DND-41 (cell line): ENCODE measurements at regions not wholly inside any gene's neighbourhood (a gene's known extent, or its start where the extent isn't known, plus 50 kb on each side); places are given as distances from the start of the nearest gene placed in this dataset.

ENCODE experiments used
- CTCF ChIP-seq: IDR thresholded peaks from 2 replicates; pipeline ENCODE4 v1.5.1; 2012; ENCODE audit warnings: borderline replicate concordance, low read length, moderate library complexity, mild to moderate bottlenecking; ENCODE audit not compliant: poor library complexity, severe bottlenecking; ENCODE audit errors: extremely low read depth
- EZH2 ChIP-seq: IDR thresholded peaks from 3 replicates; pipeline ENCODE4 v1.6.1; 2012; ENCODE audit warnings: borderline replicate concordance, low read depth, mild to moderate bottlenecking, moderate library complexity, low read length, inconsistent platforms; ENCODE audit not compliant: severe bottlenecking

- no peak for TF ChIP-seq CTCF
- no peak for TF ChIP-seq EZH2
These were observed 213.7 kb upstream of the MAP3K1 start for GRCh38 chr5:56601641-56602071.
